Lower lobe of right lung (tissue), 2 donors: ENCODE measurements at regions not wholly inside any gene's neighbourhood (a gene's known extent, or its start where the extent isn't known, plus 50 kb on each side); places are given as distances from the start of the nearest gene placed in this dataset.

ENCODE experiments used
- ATAC-seq, 2 donors: fragments of 200-7000 bp; cut with Tn5 transposase; one replicate each; pipeline ENCODE4 v1.9.1; 2020 to 2022; ENCODE audit warnings: mild to moderate bottlenecking in 2 of 2, moderate library complexity in 2 of 2
- DNase-seq: peaks from one replicate; pipeline ENCODE4 v3.0.0-alpha.2; 2020
- H3K27ac ChIP-seq: fragments of 200-600 bp; one replicate; pipeline ENCODE4 v1.8.0; 2022
- H3K27me3 ChIP-seq: fragments of 200-600 bp; one replicate; pipeline ENCODE4 v1.8.0; 2022; ENCODE audit warnings: low read depth
- H3K36me3 ChIP-seq: fragments of 200-600 bp; one replicate; pipeline ENCODE4 v1.8.0; 2022; ENCODE audit warnings: mild to moderate bottlenecking
- H3K4me1 ChIP-seq: fragments of 200-600 bp; one replicate; pipeline ENCODE4 v1.8.0; 2022
- H3K4me3 ChIP-seq: fragments of 200-600 bp; one replicate; pipeline ENCODE4 v1.8.0; 2022; ENCODE audit warnings: mild to moderate bottlenecking
- H3K9me3 ChIP-seq: fragments of 200-600 bp; one replicate; pipeline ENCODE4 v1.8.0; 2022
- CTCF ChIP-seq: fragments of 200-600 bp; IDR thresholded peaks from one replicate; pipeline ENCODE4 v1.8.0; 2022; ENCODE audit warnings: antibody characterized with exemption, mild to moderate bottlenecking
- intact Hi-C: fragments of 100-400 bp; cut with DNase I; formaldehyde crosslinking; loops from one replicate; pipeline ENCODE4 v1.11.0; 2022
- donor health status: DM: no; HTN: yes; CAD: no; lungs with severe emphysema.

- no peak for DNase-seq
- Histone ChIP-seq H3K4me1 (no peaks in the 10 kb centered on the region), H3K27me3 (no peaks in the 10 kb centered on the region), H3K9me3 (no peaks in the 10 kb centered on the region), H3K36me3 (no peaks in the 10 kb centered on the region), H3K4me3 (no peak overlapping the region), H3K27ac (no peak overlapping the region)
- intact Hi-C loops, result no loop called here
- no peak for TF ChIP-seq CTCF
- ATAC-seq, result no peak
These were observed 54.8 kb upstream of the USP1 start for GRCh38 chr1:62381831-62382657.

- DNase-seq (no peak), ATAC-seq (no peak)
- H3K4me3 ChIP-seq, result no peak overlapping the region
- H3K9me3 ChIP-seq, result no peaks in the 10 kb centered on the region
- no peak for TF ChIP-seq CTCF
- H3K27ac ChIP-seq, result no peak overlapping the region
- H3K36me3 ChIP-seq, result no peaks in the 10 kb centered on the region
- no peaks in the 10 kb centered on the region for H3K4me1 ChIP-seq
- intact Hi-C loops, result no loop called here
- H3K27me3 ChIP-seq, result no peaks in the 10 kb centered on the region
These were observed 54.2 kb upstream of the USP1 start for GRCh38 chr1:62382658-62382955.

DNA sequence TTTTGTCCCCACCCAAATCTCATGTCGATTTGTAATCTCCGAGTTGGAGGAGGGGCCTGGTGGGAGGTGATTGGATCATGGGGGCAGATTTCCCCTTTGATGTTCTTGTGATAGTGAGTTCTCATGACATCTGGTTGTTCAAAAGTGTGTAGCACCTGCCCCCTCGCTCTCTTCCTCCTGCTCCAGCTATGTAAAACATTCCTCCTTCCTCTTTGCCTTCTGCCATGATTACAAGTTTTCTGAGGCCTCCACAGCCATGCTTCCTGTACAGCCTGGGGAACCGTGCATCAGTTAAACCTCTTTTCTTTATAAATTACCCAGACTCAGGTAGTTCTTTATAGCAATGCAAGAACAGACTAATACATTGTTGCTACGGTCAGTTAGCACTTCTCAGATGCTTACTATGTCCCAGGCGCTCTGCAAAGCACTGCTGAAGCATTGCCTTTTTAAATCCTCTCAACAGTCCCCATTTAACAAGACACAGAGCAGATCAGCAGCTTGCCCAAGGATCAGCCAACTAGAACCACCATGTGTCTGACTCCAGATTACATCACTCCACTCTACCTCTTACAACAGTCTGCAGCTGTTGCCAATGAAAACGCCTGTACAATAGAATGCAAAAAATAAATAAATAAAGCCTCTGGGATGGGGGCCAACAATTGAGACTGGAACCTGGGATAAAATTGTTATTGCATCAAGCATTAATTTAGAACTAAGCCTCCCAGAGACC is 52.4 kb upstream of the USP1 start:
- no peak for TF ChIP-seq CTCF
- H3K27ac ChIP-seq, result no peak overlapping the region
- no peak for DNase-seq

DNA sequence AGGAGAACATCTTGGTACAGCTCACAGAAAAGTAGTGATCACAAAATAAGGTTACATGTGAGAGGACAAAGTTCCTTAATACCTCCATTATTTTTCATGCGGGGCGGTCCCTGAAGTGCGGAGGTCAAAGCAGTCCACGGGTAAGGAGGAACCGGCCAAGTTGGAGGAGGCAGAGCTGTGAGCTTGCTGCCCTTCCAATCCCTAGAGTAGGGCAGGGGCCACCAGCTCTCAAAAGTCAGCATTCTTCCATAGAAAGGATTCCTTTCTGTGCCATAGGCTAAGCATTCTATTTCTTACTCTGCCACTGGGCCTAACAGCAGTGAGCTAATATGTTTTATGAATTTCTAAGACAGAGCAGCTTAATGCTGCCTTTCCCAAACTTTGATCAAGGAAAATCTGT is 50.9 kb upstream of the USP1 start:
- Histone ChIP-seq H3K9me3 (no peaks in the 10 kb centered on the region), H3K27ac (no peak overlapping the region), H3K4me1 (no peaks in the 10 kb centered on the region), H3K27me3 (peaks cover 3% of the 10 kb centered on the region), H3K36me3 (no peaks in the 10 kb centered on the region), H3K4me3 (no peak overlapping the region)
- no peak for TF ChIP-seq CTCF
- intact Hi-C loops, result no loop called here
- ATAC-seq, result no peak
- DNase-seq, result no peak

More for the DNA sequence above, 52.4 kb upstream of the USP1 start:
- no peaks in the 10 kb centered on the region for H3K4me1 ChIP-seq
- no peaks in the 10 kb centered on the region for H3K36me3 ChIP-seq
- no peak overlapping the region for H3K4me3 ChIP-seq
- intact Hi-C loops, result no loop called here
- ATAC-seq, result peak; percentile 70 to 81
- H3K9me3 ChIP-seq, result no peaks in the 10 kb centered on the region
- H3K27me3 ChIP-seq, result no peaks in the 10 kb centered on the region

- H3K27me3 ChIP-seq, result peaks cover 3% of the 10 kb centered on the region
- H3K9me3 ChIP-seq, result no peaks in the 10 kb centered on the region
- H3K4me3 ChIP-seq, result no peak overlapping the region
- no peaks in the 10 kb centered on the region for H3K4me1 ChIP-seq
- H3K27ac ChIP-seq, result no peak overlapping the region
- intact Hi-C loops, result no loop called here
- no peaks in the 10 kb centered on the region for H3K36me3 ChIP-seq
- TF ChIP-seq CTCF, result no peak
- DNase-seq, result no peak
- ATAC-seq, result no peak
These were observed 50.3 kb upstream of the USP1 start for GRCh38 chr1:62386351-62387121.
